ENCODE measurements at regions not wholly inside any gene's neighbourhood (a gene's known extent, or its start where the extent isn't known, plus 50 kb on each side); places are given as distances from the start of the nearest gene placed in this dataset.

DNA sequence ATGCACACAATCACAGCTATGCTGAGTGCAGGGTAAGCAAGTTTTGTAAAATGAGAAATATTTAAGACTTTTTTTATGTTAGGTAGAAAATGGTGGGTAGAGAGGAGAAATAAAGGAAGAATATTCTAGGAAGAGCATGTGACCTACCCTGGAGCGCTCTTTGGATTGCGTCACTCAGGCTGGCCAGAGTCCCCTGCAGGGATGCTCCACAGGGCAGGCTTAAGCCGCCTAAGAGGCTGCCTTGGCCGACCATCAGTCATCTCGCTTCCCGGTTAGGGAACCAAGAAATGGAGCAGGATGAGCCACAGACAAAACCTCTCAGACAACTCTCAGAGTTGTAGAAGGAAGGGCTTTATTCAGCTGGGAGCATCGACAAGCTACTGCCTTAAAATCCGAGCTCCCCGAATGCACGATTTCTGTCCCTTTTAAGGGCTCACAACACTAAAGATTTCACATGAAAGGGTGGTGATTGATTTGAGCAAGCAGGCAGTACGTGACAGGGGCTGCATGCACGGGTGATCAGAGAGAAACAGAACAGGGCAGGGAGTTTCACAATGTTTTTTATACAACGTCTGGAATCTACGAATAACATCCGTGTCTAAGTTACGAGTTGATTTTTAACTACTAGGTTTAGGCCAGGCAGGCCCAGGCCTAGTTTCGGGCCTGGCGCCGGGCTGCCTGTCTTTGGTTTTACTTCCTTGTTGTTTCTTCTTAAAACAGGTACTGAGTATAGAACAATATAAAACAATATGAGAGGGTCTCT, 1072.0 kb downstream of the CBLN2 start:
- peaks cover 15% of the 10 kb centered on the region for H3K9me3 Mint-ChIP-seq
- no peak overlapping the region for H3K4me3 Mint-ChIP-seq
- POLR2A ChIA-PET = no interaction called here

DNA sequence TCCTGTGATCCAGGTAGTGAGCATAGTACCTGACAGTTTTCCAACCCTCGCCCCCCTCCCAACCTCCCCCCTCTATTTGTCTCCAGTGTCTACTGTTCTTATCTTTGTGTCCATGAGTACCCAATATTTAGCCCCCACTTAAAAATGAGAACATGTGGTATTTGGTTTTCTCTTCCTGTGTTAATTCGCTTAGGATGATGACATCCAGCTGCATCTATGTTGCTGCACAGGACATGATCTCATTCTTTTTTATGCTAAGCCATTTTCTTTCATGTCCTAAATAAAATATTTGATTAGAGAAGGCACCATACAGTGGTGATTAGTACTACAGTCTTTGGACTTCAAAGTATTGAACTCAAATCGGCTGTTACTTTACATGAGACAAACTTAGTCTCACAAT, 1087.9 kb downstream of the CBLN2 start:
- Mint-ChIP-seq H3K9me3 (peaks cover 6% of the 10 kb centered on the region), H3K4me3 (no peak overlapping the region), H3K36me3 (ENCODE audit: low read depth) (no peaks in the 10 kb centered on the region), H3K27me3 (no peaks in the 10 kb centered on the region), H3K4me1 (no peaks in the 10 kb centered on the region), H3K27ac (no peak overlapping the region)
- CTCF ChIA-PET = no interaction called here
- no peak for DNase-seq
- POLR2A ChIA-PET = no interaction called here

More for the DNA sequence above, 1072.0 kb downstream of the CBLN2 start:
- no peak for DNase-seq
- H3K4me1 Mint-ChIP-seq = no peaks in the 10 kb centered on the region
- CTCF ChIA-PET = no interaction called here
- H3K27me3 Mint-ChIP-seq = no peaks in the 10 kb centered on the region
- no peak overlapping the region for H3K27ac Mint-ChIP-seq
- no peaks in the 10 kb centered on the region for H3K36me3 Mint-ChIP-seq (ENCODE audit: low read depth)

DNA sequence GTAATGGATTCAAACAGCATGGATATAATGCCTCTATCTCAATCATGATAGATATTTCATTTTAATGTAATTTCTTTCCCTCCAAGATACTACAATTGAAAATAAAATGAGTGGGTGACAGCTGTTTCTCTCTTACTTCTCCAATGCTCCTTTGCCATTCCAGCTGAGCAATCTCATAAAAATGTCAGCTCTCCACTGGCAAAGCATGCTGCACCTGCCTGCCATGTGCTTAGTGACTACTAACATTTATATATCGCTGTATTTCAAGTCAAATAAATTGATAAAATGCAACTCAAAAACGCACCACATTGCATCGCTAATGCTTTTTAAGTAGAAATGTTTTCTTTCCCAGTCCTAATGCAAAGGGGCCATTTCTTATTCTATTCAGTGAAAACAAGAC, 1093.9 kb downstream of the CBLN2 start:
- POLR2A ChIA-PET = no interaction called here
- Mint-ChIP-seq H3K27ac (no peak overlapping the region), H3K4me1 (no peaks in the 10 kb centered on the region), H3K27me3 (no peaks in the 10 kb centered on the region), H3K36me3 (ENCODE audit: low read depth) (no peaks in the 10 kb centered on the region), H3K4me3 (no peak overlapping the region), H3K9me3 (no peaks in the 10 kb centered on the region)
- CTCF ChIA-PET = no interaction called here
- no peak for DNase-seq

DNA sequence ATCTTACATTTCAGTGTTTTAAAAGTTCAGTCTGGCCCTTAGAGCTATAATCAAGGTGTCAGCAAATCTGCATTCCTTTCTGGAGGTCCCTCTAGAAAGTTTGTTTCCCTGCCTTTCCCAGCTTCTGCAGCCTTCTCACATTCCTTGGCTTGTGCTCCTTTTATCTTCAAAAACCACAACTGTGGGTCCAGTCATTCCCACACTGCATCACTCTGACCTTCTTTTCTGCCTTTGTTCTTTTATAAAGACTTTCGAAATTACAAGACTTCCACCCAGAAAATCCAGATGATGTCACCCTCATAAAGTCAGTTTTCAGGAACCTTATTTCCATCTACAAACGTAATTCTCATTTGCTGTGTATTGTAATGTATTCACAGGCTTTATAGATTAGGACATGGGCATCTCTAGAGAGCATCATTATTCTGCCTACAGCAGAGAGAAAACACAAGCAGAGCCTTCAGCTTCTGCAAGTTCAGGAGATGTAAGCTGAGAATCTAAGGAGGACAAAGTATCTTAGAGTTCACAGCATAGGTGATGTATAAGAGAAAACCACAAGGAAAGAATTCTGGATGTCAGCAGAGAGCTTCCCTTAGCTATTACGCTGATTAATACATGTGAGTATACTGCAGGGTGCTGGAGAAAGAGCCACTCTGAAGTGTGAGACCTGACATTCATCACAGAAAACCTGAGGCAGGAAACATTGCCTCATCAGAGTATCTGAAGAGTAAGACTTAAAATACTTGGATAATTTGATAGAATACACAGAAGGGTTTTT, 1100.2 kb downstream of the CBLN2 start:
- DNase-seq = no peak
- Mint-ChIP-seq H3K4me1 (no peaks in the 10 kb centered on the region), H3K27ac (no peak overlapping the region), H3K9me3 (peaks cover 10% of the 10 kb centered on the region), H3K36me3 (ENCODE audit: low read depth) (no peaks in the 10 kb centered on the region), H3K27me3 (no peaks in the 10 kb centered on the region), H3K4me3 (no peak overlapping the region)
- POLR2A ChIA-PET = no interaction called here
- CTCF ChIA-PET = no interaction called here

DNA sequence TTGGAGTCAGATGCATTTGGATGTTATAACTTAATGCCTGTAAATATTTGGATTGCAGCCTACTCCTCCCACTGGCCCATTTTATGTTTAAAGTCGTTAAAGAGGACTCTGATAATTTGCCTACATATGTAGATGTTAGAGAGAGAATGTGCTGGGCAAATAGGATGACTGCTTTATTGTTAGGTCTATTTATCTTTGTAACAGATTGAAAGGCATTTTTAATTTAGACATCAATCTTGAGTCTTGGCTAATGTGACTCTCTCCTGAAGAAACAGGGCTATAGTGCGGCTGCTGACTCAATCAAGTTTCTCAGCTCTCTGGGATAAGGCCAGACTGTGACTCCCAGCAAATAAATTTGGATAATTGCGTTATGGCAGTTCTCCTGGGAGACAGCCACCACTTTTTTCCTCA, 1101.4 kb downstream of the CBLN2 start:
- no peaks in the 10 kb centered on the region for H3K4me1 Mint-ChIP-seq
- H3K4me3 Mint-ChIP-seq = no peak overlapping the region
- no peaks in the 10 kb centered on the region for H3K27me3 Mint-ChIP-seq
- ChIA-PET POLR2A (no interaction called here), CTCF (no interaction called here)
- no peak overlapping the region for H3K27ac Mint-ChIP-seq
- no peak for DNase-seq
- peaks cover 10% of the 10 kb centered on the region for H3K9me3 Mint-ChIP-seq
- H3K36me3 Mint-ChIP-seq (ENCODE audit: low read depth) = no peaks in the 10 kb centered on the region

DNA sequence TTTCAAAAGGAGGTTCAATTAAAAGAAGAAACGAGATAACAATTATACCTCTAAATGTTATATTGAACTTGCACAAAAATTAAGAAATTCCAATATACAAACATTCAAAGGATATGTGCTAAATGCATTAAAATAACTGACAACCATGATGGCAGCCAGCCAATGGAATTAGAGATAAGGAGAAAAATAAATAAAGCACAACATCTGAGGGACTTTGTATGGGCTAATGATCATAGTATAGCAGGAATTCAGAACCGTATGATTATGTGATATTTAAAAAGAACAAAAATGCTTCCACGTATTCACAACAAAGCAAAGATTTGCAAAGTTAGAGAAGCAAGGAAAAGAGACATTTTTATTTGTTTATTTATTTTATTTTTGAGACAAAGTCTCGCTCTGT, 1103.0 kb downstream of the CBLN2 start:
- H3K4me1 Mint-ChIP-seq = no peaks in the 10 kb centered on the region
- POLR2A ChIA-PET = no interaction called here
- no peak for DNase-seq
- no peak overlapping the region for H3K4me3 Mint-ChIP-seq
- no peaks in the 10 kb centered on the region for H3K27me3 Mint-ChIP-seq
- no peaks in the 10 kb centered on the region for H3K36me3 Mint-ChIP-seq (ENCODE audit: low read depth)
- H3K27ac Mint-ChIP-seq = no peak overlapping the region
- CTCF ChIA-PET = no interaction called here
- peaks cover 10% of the 10 kb centered on the region for H3K9me3 Mint-ChIP-seq

GRCh38 chr18:71437511-71437910, 1106.6 kb downstream of the CBLN2 start:
- H3K4me1 Mint-ChIP-seq = no peaks in the 10 kb centered on the region
- H3K4me3 Mint-ChIP-seq = no peak overlapping the region
- peaks cover 2% of the 10 kb centered on the region for H3K9me3 Mint-ChIP-seq
- CTCF ChIA-PET = no interaction called here
- DNase-seq = no peak
- H3K27ac Mint-ChIP-seq = no peak overlapping the region
- no peaks in the 10 kb centered on the region for H3K27me3 Mint-ChIP-seq
- no peaks in the 10 kb centered on the region for H3K36me3 Mint-ChIP-seq (ENCODE audit: low read depth)
- POLR2A ChIA-PET = no interaction called here

- Mint-ChIP-seq H3K36me3 (ENCODE audit: low read depth) (no peaks in the 10 kb centered on the region), H3K9me3 (no peaks in the 10 kb centered on the region), H3K27me3 (no peaks in the 10 kb centered on the region), H3K4me1 (no peaks in the 10 kb centered on the region), H3K27ac (no peak overlapping the region), H3K4me3 (no peak overlapping the region)
- DNase-seq = no peak
- POLR2A ChIA-PET = no interaction called here
- CTCF ChIA-PET = no interaction called here
These were observed 1110.8 kb downstream of the CBLN2 start for GRCh38 chr18:71433373-71433772.

- POLR2A ChIA-PET = no interaction called here
These were observed 1112.5 kb downstream of the CBLN2 start for GRCh38 chr18:71431689-71432088.

DNA sequence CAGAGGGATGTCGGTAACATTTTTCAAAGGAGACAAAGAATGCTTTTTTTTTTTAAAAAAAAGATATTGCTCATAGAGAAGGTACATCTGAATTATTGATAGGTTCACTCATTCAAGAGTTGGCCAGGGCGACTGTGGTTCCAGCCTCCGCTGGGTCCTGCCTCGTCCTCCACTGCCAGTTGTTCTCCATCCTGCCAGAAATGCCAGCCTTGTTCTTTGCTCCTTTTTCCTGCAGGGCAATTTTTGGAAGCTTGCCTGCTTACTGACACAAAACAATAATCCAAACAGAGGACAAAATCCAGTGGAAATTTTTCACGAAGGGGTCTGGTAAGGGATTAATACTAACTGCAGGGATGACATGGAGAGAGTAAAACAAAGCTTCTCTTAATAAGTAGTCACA, 1113.0 kb downstream of the CBLN2 start:
- Mint-ChIP-seq H3K36me3 (ENCODE audit: low read depth) (no peaks in the 10 kb centered on the region), H3K27ac (no peak overlapping the region), H3K4me1 (no peaks in the 10 kb centered on the region), H3K4me3 (no peak overlapping the region), H3K9me3 (no peaks in the 10 kb centered on the region), H3K27me3 (no peaks in the 10 kb centered on the region)
- ChIA-PET CTCF (no interaction called here), POLR2A (no interaction called here)
- DNase-seq = no peak

More at GRCh38 chr18:71431689-71432088, 1112.5 kb downstream of the CBLN2 start:
- Mint-ChIP-seq H3K9me3 (no peaks in the 10 kb centered on the region), H3K27ac (no peak overlapping the region), H3K4me3 (no peak overlapping the region), H3K36me3 (ENCODE audit: low read depth) (no peaks in the 10 kb centered on the region), H3K4me1 (no peaks in the 10 kb centered on the region), H3K27me3 (no peaks in the 10 kb centered on the region)
- CTCF ChIA-PET = no interaction called here
- DNase-seq = no peak

DNA sequence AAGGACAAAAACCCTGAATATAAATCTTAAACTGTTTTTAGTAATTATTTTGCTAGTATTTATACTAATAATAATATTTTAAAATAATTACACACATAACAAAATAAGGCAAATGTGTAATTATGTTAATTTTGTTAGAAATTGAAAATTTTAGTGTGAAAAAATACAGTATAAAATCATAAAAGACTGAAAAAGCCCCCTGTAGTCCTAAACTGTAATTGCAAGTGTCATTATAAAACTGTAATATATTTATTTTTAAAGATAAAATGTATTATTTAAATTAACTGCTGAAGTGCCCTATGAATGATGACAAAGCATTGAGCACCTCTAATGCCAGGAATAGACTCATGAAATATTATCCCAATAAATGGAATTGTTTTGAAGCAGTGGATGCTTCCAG, 1117.7 kb downstream of the CBLN2 start:
- Mint-ChIP-seq H3K36me3 (ENCODE audit: low read depth) (no peaks in the 10 kb centered on the region), H3K27me3 (no peaks in the 10 kb centered on the region), H3K4me1 (no peaks in the 10 kb centered on the region), H3K27ac (no peak overlapping the region), H3K4me3 (no peak overlapping the region), H3K9me3 (peaks cover 10% of the 10 kb centered on the region)
- POLR2A ChIA-PET = no interaction called here
- DNase-seq = no peak
- CTCF ChIA-PET = no interaction called here

DNA sequence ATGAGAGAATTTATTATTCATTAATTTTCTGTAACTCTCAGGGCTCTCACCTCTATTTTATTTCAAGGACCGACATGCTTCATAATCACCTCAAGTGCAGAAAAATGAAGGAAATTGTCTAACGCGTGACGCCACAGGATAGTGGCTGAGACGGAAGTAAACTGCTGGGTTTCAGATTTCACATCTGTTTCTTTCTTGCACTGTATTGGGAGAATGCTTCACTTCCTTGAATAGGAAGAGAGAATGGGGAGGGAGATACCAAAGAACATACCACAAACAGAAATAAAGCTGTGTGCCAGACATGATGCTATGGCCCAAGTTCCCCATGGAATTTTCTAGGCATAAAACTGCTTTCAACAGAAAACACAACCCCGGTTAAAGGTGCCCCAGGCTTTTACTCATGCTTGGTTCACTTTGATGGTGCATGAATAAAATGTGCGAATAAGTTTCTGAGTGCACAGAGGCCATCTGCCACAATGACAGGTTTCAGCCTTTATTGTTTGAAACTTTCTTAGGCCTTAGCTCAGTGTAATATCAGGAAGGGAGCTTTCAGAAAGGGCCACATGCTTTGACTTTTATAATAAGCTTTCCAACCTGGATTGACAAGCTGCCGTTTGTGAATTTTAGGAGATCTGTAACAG, 1116.4 kb downstream of the SOCS6 start:
- no peaks in the 10 kb centered on the region for H3K36me3 Mint-ChIP-seq (ENCODE audit: low read depth)
- H3K27me3 Mint-ChIP-seq = no peaks in the 10 kb centered on the region
- POLR2A ChIA-PET = no interaction called here
- no peak overlapping the region for H3K27ac Mint-ChIP-seq
- no peak for DNase-seq
- H3K4me3 Mint-ChIP-seq = no peak overlapping the region
- no peaks in the 10 kb centered on the region for H3K4me1 Mint-ChIP-seq
- H3K9me3 Mint-ChIP-seq = no peaks in the 10 kb centered on the region
- CTCF ChIA-PET = no interaction called here

DNA sequence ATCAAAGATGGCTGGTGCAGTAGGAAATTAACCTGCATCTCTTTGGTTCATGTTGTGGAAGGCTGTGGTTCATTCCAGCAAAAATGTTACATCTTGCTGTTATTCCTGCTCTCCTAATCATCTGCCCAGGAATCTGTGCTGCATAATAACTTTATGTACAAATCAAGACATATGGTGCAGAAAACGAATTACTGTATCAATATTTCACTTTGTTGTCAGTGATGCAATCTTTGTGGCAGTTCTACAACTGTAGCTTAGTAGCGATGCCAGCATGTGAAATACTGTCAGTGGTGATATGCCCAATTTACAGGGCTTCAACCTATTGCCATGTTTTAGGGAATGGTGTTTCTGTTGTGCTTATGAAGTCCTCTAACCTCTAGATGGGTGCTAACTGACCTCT, 1114.7 kb downstream of the SOCS6 start:
- Mint-ChIP-seq H3K27ac (no peak overlapping the region), H3K36me3 (ENCODE audit: low read depth) (no peaks in the 10 kb centered on the region), H3K27me3 (no peaks in the 10 kb centered on the region), H3K4me3 (no peak overlapping the region), H3K4me1 (no peaks in the 10 kb centered on the region), H3K9me3 (no peaks in the 10 kb centered on the region)
- no peak for DNase-seq
- ChIA-PET POLR2A (no interaction called here), CTCF (no interaction called here)

DNA sequence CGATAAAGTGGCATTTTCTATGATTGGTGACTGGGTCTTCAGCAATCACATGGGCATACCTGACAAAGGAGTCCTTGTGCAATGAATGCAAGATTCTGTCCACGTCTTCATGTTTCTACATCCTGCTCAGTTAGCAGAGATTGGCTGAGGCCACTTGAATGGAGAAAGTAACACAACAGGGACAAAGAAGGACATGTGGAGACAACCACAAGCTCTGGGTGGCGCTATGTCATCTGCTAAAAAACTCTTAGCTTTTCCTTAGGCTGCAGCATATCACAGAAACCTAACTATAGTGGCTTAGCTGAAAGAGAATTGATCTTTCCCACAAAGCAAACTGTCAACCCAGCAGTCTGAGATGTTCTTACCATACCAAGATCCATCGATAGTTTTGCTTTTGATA, 1109.7 kb downstream of the SOCS6 start:
- POLR2A ChIA-PET = no interaction called here
- no peaks in the 10 kb centered on the region for H3K4me1 Mint-ChIP-seq
- no peaks in the 10 kb centered on the region for H3K36me3 Mint-ChIP-seq (ENCODE audit: low read depth)
- no peaks in the 10 kb centered on the region for H3K27me3 Mint-ChIP-seq
- CTCF ChIA-PET = no interaction called here
- H3K27ac Mint-ChIP-seq = no peak overlapping the region
- no peak overlapping the region for H3K4me3 Mint-ChIP-seq
- H3K9me3 Mint-ChIP-seq = no peaks in the 10 kb centered on the region
- DNase-seq = no peak
